ENCODE measurements at regions not wholly inside any gene's neighbourhood (a gene's known extent, or its start where the extent isn't known, plus 50 kb on each side); places are given as distances from the start of the nearest gene placed in this dataset.

DNA sequence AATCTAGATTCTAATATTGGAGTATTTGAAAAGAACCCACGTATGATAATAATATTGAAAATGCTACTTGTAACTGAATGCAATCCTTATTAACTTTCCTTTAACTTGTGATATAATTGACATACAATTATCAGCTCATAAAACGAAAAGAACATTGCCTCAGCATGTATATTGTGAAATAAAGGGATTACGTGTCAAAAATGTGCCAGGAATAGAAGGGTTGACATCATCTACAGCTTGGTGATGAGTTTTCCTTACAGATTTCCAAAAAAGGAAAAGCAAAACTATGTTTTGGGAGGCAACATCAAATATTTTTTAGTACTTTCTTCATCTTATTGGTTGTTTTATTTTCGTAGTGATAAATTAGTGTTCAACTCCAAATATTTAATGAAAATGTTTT lies 266.0 kb upstream of the PTGER4 start:
- no peak for DNase-seq (ENCODE audit: low spot score)

DNA sequence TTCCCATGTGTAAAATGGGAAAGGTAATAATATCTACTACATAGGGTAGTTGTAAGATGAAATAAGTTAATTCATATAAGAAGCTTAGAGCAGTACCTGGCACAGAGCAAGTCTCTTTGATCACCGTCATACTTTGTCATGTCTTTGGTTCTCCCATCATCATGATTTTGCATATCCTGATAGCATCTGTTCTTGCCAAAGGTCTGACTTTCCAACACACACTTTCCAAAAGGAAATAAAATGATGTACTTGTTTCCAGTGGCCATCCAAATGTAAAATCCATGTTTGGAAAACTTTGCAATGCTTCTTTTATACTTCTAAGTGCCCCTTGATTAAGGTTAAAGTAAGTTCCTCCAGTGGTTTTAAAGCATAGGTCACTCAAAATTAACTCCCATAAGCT lies 266.9 kb upstream of the PTGER4 start:
- DNase-seq (ENCODE audit: low spot score), result no peak

DNA sequence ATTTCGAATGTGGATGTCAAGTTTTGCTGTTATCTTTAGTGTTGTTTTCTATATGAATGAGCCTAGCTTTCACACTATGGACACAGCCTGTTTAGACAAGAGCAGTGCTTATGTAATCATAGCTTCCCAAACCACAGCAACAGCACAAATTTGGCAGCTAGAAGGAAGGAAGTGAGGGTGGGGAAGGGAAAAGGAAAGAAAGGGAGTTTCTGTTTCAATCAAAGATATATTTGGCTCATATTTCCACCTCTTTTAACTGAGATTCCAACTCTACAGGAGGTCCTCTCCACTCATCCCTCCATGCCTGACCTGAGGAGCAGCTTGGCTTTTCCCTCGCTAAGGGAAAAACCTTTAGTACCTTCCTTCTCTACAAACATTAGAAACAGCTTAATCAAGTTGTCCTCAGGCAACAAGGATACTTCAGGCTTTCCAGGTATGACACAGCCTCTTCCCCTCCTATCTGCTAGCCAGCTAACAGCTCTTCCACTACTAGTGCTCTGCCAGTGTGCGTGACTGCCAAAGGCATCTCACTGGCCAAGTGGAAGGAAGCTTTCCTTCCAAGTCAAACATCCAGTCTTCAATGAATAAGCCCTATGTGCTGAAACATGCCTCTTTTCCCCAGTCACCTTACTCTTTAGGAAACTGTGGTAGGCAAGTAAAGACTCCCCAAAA lies 268.6 kb upstream of the PTGER4 start:
- no peak for DNase-seq (ENCODE audit: low spot score)

DNA sequence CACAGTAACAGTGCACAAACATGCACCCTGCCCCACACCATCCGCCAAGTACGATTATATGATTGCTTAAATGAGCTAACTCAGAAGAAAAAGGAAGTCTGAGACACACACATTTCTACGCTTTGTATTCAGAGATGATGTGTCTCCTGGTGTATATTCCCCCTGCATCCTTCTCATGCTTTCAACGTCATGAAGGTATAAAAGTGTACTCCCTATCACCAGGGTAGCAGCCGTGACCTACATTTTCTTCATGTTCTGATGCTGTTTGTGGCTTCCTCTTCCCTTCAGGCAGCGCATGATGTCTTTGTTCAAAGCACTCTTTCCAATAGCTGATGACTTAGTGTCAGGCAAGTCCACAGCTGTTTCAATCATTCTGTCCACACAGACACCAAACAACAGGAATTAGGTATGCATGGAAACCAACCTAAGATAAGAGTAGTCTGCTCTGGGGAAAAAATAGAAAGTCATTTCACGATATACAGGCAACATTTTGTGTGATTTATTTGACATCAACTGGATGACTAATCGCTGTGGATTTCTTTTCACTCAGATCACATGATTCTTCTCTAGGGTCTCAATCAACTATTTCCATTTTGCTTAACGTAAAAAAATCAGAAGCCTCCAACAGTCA lies 269.4 kb upstream of the PTGER4 start:
- DNase-seq (ENCODE audit: low spot score), result peak; percentile 91

DNA sequence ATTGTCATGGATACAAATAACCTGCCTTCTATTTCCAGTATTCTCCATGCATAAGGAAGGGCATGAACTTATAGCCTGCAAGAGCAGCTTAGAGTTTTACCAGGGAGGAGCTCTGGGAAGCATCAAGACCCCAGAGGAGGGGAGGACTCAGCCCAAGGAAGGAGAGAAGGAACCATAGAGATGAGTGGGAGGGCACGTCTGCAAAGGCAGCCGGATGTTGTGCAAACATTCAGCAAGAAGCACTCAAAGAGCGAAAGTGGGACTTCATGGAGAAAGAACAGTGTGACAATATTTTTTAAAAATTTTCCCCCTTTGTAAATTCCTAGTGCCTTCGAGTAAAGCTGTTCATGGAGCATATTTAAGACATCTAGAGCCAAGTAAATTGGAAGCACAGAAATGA lies 270.1 kb upstream of the PTGER4 start:
- DNase-seq (ENCODE audit: low spot score), result peak; percentile 36

DNA sequence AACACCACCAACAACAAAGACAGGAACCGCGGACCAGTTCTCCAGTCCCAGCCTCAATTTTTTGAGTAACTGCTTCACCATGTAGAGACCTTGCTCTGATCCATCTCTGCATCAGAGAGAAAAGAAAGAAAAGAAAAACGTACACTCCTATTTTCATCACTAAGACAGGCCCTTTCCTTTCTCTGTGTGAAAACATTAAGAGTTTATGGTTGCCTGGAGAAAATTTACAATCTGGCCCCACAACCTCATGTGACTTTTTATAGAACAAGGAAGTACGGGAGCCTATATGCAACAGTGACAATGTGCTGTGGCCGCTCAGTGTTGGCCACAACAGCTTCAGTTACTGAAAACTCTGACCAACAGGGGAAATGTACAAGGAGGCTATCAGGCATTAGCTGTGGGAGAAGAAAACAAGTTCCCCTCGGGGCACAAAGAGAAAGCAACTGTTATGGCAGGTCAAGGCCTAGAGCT lies 272.9 kb upstream of the PTGER4 start:
- DNase-seq (ENCODE audit: low spot score), result peak; percentile 21

DNA sequence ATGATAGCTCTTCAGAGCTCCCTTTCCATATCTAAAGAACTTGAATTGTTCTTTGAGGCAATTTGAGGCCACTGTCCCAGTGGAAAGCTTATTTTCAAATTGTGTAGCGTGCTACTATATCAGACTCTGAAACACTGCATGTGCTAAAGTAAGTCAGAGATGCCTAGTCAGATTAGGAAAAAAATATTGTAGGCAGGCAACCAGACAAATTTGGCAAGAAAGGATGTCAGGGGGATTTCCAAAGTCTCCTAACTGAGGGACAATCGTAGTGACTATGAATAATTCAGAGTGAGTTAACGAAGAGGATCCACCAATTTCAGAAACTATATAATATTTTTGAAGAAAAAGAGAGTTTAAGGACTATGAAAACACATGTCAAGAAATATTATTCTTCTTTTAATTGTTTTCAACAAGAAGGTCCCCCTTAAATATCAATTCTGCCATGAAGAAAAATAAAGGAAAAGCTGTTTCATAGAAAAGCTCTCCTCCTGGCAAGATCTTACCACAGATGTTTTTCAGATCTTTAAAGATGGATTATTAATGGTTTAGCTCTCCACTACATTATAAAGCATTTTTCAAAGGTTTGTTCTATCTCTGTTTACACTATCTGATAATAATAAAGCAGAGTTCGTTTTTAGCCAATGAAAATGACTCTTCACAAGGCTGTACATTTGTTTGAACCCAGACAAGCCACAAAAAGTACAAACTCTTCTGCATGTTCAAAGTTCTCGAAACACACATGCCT lies 273.5 kb upstream of the PTGER4 start:
- DNase-seq (ENCODE audit: low spot score), result peak; percentile 68

DNA sequence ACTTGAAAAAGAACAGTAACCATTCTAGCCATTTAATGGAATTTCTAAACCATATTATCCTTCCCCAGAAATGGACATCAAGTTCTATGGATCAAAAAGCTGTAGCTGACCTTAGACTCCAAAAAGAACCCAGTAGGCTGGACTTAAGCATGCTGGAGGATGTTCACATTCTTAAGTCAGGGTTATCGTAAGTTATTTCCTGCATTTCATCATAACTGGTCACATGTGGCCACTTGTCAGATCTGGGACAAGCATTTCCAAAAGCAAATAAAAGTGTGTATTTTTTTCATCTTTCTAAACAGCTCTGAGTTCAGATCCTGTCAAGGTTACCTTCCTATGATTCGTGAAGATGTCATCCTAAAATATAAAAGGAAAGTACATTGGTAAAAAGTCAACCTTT lies 274.5 kb upstream of the PTGER4 start:
- DNase-seq (ENCODE audit: low spot score), result no peak

DNA sequence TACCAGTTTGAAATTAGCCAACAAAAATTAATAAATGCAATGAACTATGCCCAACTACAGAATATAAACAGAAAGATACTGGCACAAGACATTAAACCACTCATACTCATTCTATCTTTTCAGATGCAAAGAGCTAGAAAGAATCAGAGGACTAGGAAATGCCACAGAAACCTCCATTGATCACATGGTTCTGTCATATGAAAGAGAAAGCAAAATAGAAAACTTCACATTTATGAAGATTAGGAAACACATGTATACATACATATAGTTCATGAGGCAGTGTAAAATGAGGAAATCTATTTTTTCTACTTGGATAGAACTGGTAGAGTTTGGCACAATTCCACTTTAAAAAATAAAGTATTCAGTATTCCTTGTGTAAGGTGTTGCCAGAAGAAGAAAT lies 275.1 kb upstream of the PTGER4 start:
- peak; percentile 64 for DNase-seq (ENCODE audit: low spot score)

DNA sequence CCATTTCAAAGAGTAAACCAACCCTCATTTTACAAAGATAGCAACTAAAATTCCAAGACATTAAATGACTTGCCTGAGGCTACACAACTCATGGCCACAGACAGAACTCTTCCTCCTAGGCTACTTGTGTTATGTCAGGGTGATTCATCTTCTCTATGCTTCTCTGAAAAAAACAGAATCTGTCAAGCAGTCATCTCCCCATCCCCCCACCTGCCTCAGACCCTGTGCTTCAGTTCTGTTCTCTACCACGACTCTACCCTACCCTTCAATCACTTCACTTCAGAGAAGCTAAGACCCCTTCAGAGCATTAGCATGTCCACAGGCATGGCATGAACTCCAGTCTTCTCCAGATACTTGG lies 277.7 kb upstream of the PTGER4 start:
- peak; percentile 42 for DNase-seq (ENCODE audit: low spot score)

DNA sequence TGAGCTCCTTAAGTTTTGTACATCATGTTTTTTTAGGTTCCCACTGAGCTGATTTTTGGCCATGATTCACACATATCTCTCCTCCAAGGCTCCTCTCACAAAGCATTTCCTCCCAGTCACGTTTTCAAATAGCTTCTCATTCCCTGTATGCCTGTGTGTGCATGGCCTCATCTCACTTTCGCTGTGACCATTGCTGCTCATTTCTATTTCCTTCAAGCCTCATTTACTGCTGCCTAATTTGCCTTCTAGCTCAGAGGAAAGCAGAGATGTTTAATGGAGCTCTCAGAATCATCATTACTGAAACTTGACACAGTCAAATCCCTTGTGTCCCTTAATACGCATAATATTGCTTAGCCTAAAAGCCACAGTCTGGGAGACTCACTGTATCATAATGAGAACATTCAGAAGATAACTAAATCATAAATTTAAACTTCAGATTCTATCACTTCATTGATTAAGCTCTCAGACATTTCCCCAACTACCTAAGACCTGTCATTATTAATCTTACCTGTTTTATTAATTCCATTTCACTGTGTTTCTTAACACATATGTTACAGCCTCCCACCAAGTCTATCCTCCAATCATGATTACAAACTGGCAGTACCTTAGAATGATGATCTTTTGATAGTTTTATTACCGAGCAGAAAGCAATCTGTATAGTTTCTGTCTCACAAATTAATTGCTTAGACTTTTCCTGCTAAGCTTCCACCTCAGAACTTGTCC lies 278.3 kb upstream of the PTGER4 start:
- DNase-seq (ENCODE audit: low spot score), result no peak

DNA sequence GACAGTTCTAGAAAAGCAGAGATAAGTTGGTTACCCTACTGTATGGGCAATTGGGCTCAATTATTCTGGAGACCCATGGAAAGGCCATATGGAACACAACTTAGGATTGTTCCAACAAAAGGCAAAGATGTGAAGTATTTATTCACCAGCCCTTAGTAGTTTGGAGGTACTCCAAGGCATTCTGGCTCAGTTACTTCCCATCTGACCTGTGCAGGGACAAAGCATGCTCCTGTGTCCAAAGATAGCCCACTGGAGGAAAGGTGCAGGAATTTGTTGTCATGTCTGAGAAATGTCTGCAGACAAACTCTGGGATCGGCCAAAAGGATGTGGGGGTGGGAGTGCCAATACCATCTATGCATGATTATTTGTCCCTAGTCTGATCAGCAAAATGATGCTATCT lies 279.5 kb upstream of the PTGER4 start:
- no peak for DNase-seq (ENCODE audit: low spot score)

DNA sequence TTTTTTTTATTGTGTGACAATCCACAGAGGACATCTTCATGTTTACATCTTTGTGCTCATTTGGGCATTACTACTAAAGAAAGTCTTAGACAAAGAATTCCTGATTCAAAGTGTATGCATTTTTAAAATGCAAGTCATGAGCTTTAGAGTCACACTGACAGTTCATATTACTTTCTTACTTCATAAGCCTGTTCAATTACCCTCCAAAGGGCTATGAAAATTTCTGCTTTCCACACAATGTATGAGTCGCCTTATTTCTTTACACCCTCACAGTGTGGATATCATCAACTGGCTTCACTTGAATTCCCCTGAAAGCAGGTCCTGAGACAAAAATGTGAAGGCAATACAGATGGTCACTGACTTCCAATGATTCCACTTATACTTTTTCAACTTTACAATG lies 280.4 kb upstream of the PTGER4 start:
- DNase-seq (ENCODE audit: low spot score), result no peak

DNA sequence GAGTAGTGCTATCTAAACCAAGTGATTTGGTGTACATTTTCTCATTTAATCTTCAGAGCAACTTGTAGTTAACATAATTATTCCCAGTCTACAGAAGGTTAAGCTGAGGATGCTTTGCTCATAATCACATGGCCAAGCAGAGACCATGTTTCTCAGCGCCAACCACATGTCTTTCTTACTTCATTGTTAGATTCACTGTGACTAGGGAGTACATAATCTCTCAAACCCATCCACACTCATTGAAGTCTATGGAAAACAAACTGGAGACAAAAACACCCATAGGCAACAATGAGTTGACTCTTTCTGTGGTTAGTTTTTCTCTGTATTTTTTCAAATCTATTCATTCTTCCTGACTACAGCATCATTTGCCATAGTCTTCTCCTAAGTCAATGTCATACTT lies 281.7 kb upstream of the PTGER4 start:
- DNase-seq (ENCODE audit: low spot score), result no peak

DNA sequence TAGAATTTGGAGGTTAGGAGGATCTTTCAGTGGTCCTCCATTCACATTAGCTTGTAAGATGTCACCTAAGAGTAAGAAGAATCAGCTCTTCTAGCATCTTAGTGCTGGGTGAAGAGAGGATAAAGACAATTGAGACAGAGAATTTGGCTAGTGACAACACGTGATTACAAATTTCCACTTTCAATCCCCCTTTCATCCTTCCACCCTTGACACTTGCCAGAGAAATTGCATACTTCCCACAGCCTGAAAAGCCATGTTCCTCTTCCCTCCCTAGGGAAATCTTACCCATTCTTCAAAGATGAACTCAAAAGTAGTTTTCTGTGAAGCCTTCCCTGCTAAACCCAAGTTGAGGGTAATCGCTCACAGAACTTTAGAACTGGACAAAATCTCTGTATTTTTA lies 282.6 kb upstream of the PTGER4 start:
- no peak for DNase-seq (ENCODE audit: low spot score)

DNA sequence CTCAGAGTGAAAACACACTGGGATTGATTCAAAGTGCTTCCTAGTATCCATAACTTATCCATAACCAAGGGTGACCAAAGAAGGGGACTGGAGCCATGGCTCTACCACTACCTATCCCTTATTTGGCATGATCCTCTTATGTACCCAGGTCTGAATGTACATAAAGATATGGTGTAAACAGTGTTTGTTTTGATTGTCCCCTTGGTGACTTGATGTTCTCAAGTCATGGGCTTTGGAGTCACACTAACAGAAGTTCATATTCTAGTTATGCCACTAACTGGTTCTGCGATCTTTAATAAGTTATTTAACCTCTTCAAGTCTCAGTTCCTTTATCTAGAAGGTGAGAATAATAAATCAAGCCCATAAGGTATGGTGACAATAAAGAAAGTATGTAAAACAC lies 283.4 kb upstream of the PTGER4 start:
- DNase-seq (ENCODE audit: low spot score), result no peak

DNA sequence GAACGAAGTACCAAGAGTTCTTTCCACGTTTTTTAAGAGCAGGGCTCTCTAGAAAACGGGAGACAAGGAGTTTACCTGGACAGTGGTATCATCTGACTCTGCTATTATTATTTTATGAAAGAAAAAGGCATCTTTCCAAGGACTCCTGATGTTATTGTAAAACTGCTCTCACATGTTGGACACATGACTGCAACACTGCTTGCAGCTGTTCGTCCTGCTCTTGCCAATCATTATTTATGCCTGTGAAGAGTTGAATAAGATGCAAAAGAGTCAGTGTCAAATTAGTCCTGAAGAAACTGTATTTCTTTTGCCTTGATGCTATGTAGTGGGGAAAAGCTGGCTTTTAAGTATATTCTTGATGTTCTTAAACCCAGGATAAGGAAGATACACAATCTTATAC lies 284.5 kb upstream of the PTGER4 start:
- DNase-seq (ENCODE audit: low spot score), result no peak

DNA sequence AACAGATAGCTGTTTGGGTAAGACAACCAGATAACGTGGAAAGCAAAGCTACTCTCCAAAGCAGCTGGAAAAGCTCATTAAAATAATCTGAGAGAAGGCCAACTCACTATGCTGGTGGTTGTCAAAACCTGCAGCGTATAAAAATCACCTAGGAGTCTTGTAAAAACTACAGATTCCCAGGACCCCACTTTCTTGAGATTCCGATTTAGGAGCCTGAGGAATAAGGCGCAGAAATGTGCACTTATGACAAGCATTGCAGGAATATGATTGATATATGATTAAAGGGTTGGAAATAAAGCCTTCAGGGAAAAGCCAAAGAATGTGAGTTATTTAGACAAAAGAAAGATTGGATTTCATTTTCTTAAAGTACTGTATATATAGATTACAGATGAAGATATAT lies 285.0 kb upstream of the PTGER4 start:
- DNase-seq (ENCODE audit: low spot score), result no peak

DNA sequence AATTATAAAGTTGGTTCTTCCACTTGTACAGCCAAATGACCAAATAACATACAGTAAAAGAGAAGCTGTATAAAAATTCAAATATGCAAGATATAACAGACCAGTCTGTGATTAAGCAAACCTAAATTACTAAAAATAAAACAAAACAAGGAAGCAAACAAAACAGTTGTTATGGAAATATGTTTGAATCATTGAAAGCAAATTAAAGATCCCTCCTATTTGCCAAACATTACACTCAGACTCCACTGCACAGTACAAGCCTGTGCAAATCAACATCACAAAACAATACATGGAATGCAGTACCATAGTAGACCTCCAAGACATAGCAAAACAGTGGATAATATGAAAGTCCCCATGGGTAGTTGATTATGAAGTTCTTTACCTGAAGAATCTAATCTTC lies 288.1 kb upstream of the PTGER4 start:
- DNase-seq (ENCODE audit: low spot score), result no peak

DNA sequence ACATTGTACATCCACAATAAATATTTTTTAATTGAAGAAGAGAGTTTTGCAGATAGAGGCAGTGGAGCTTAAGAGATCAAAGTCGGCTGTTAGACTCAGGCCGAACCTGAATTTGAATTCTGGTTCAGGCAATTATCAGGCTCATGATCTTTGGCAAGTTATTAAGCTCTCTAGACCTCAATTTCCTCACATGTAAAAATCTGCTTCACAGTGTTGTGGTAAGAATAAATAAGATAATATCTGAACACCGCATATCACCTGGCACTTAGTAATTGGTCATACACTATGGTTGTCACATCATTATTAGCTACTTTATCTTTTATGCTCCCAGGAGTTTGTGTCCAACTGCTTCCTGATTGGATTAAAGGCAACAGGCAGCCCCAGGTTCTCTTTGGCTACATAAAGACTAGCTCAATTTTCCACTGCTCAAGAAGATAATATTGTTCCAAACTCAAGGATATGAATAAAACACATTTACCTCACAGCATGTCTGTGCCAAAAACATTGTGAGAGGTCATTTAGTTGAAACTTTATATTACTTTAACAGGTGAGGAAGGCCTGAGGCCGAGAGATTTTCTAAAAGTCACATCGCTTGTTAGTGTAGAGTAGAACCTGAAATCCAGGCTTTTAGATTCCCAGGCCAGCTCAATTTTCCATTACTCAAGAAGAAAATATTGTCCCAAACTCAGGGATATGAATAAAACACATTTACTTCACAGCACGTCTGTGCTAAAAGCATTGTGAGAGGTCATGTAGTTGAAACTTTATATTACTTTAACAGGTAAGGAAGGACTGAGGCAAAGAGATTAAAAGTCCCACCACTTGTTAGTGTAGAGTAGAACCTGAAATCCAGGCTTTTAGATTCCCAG lies 289.2 kb upstream of the PTGER4 start:
- peak; percentile 54 for DNase-seq (ENCODE audit: low spot score)

DNA sequence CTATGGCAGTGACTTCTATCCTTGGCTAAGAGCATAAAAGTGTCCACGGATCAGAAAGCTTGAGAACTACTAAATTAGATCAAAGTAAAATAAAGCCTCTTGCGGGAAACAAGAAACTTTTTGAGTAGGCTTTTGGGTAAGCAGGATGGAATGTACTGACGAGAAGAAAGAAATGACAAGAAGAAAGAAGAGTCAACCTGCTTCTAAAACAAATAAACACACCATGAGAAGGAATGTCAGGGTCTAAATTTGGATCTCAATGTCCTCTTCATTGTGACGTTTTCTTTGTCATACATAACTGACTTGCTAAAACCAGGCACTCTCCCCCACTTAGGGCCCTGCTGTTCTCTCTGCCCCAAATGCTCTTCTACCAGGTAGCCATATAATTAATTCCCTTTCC lies 290.1 kb upstream of the PTGER4 start:
- no peak for DNase-seq (ENCODE audit: low spot score)

DNA sequence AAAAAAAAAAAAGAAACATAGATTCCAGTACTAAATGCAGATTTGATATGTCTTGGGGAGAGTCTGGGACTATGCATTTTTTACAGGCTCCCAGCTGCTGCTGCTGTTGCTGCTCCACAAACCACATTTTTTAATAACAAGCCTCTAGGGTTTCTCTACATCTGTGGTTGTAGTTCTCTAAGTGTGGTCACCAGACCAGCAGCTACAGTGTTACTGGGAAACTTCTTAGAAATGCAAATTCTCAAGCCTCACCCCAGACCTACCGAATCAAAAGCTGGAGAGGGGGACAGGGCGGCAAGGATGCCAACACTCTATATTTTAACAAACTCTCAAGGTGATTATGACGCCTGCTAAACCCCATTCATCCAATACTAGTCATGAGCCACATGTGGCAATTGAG lies 293.4 kb upstream of the PTGER4 start:
- peak; percentile 58 for DNase-seq (ENCODE audit: low spot score)
